Keratinocyte (primary cell): ENCODE measurements at regions not wholly inside any gene's neighbourhood (a gene's known extent, or its start where the extent isn't known, plus 50 kb on each side); places are given as distances from the start of the nearest gene placed in this dataset.

ENCODE experiments used
- CTCF ChIP-seq, 3 experiments: IDR thresholded peaks in 1 of 3; conservative IDR thresholded peaks in 1 of 3; optimal IDR thresholded peaks in 1 of 3; 2 replicates in 2 of 3; 3 replicates in 1 of 3; pipeline versions ENCODE3 to v1.5.1; 2011; ENCODE audit warnings: low read length in 3 of 3, mild to moderate bottlenecking in 3 of 3, moderate library complexity in 2 of 3, control low read depth in 1 of 3, inconsistent platforms in 1 of 3; ENCODE audit not compliant: insufficient read depth in 2 of 3; ENCODE audit errors: extremely low read depth in 1 of 3
- EZH2 ChIP-seq: IDR thresholded peaks from one replicate; pipeline ENCODE4 v1.6.1; 2012; ENCODE audit warnings: inconsistent platforms, mild to moderate bottlenecking, low read length, moderate library complexity

- TF ChIP-seq CTCF (optimal IDR thresholded peaks at IDR 0.05 in 1 of 3, IDR thresholded peaks at IDR 0.05 in 1 of 3, conservative IDR thresholded peaks at IDR 0.05 in 1 of 3; ENCODE audit: extremely low read depth in 1 of 3, insufficient read depth in 2 of 3, low read length in 3 of 3) (no peak), EZH2 (no peak)
Measured at GRCh38 chr14:71629765-71630492, 302.3 kb upstream of the RGS6 start.
